H1 (cell line): ENCODE measurements at regions not wholly inside any gene's neighbourhood (a gene's known extent, or its start where the extent isn't known, plus 50 kb on each side); places are given as distances from the start of the nearest gene placed in this dataset.

Source experiments
- RFX5 ChIP-seq: IDR thresholded peaks from 2 replicates; pipeline ENCODE4 v1.6.1; 2011; ENCODE audit warnings: low read depth, low read length, improper control_type of control experiment, borderline replicate concordance
- TF ChIP-seq, protein P1 (sequence below): IDR thresholded peaks from 2 replicates; pipeline ENCODE4 v1.6.1; 2012; ENCODE audit warnings: inconsistent platforms

DNA sequence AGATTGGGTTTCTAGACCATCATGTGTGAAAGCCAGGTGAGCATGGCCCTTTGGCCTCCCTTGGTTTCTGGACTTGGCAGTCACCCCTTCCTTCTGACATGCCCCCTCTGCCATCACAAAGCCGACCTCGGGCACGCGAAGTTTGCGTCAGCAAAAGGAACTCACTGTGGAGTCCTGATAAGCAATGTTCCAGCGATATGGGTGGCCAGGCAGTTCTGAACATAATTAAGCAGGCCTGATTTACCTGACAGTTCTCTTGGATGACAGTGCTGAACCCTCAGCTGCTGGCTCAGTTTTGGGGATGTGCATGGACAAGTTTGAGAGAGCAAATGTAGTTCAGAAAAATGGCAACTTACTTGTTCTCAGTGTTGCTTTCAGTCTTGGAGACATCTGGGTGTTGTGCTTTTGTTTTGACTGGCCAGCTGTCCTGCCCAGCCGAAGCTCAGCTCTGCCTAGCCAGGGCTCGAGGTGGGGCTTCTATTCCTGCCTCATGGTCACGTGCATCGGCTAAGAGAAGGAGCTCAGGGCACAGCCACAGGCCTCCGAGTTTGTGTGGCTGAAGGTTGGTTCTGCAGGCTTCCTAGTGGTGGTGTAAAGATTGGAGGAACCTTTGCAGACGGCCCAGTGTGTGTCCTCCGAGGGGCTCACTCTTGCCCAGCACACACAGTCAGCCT is 78.3 kb downstream of the CLDN34 start:
- TF ChIP-seq, protein P1, sequence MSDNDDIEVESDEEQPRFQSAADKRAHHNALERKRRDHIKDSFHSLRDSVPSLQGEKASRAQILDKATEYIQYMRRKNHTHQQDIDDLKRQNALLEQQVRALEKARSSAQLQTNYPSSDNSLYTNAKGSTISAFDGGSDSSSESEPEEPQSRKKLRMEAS: no peak
- no peak for TF ChIP-seq RFX5
